A549 (cell line): ENCODE measurements at regions not wholly inside any gene's neighbourhood (a gene's known extent, or its start where the extent isn't known, plus 50 kb on each side); places are given as distances from the start of the nearest gene placed in this dataset.
A peak's percentile ranks its signal among the peaks of the same experiment; 100 is the strongest.

Experiments used
- ATAC-seq, 2 experiments: fragments of 200-7000 bp in 1 of 2; fragments of >200 bp in 1 of 2; cut with Nextera tagmentation in 1 of 2; cut with Tn5 transposase in 1 of 2; 3 replicates each; pipeline versions ENCODE4 v1.8.0 to v1.9.1; 2018 to 2020; ENCODE audit warnings: mild to moderate bottlenecking in 1 of 2, moderate library complexity in 1 of 2
- CTCF ChIA-PET: fragments of 300-600 bp; sonication (Branson Sonifier 250); formaldehyde crosslinking; extraction: SDS; loops from one replicate; lab custom pipeline; 2021; ENCODE audit warnings: antibody characterized with exemption, inconsistent platforms; lab: Yijun Ruan, JAX
- POLR2A ChIA-PET: fragments of 350-600 bp; formaldehyde crosslinking; extraction: SDS; loops from one replicate; lab custom pipeline; 2021; ENCODE audit warnings: antibody characterized with exemption, inconsistent platforms; lab: Yijun Ruan, JAX
- DNase-seq, 2 experiments: peaks; one replicate each; pipeline versions ENCODE4 v3.0.0 to v3.0.0-alpha.2; 2011 to 2016; ENCODE audit warnings: low read depth in 1 of 2, low spot score in 1 of 2
- FAIRE-seq: peaks from 2 replicates; lab custom pipeline; 2011; peaks lifted over from hg19 to GRCh38; lab: Jason Lieb, UNC
- H3K27ac ChIP-seq, 2 experiments: fragments of >200 bp; sonication (Bioruptor Twin); formaldehyde crosslinking; 3 replicates each; pipeline ENCODE4 v1.5.1; 2016 to 2017
- H3K4me1 ChIP-seq: fragments of >200 bp; sonication (Bioruptor Twin); formaldehyde crosslinking; 3 replicates; pipeline ENCODE4 v1.6.1; 2016
- H3K4me2 ChIP-seq: fragments of >200 bp; sonication (Bioruptor Twin); formaldehyde crosslinking; 3 replicates; pipeline ENCODE4 v1.6.1; 2016
- H3K4me3 ChIP-seq: fragments of >200 bp; sonication (Bioruptor Twin); formaldehyde crosslinking; 3 replicates; pipeline ENCODE4 v1.5.1; 2016
- H3K9me3 ChIP-seq: fragments of >200 bp; sonication (Bioruptor Twin); formaldehyde crosslinking; 3 replicates; pipeline ENCODE4 v1.6.1; 2016
- BCL3 ChIP-seq: fragments of >200 bp; sonication (Bioruptor Twin); formaldehyde crosslinking; IDR thresholded peaks from 3 replicates; pipeline ENCODE4 v1.6.1; 2016
- CBX2 ChIP-seq: fragments of 200-600 bp; sonication (generic); IDR thresholded peaks from 2 replicates; pipeline ENCODE4 v1.6.1; 2016; ENCODE audit warnings: low read depth, mild to moderate bottlenecking, borderline replicate concordance
- CBX8 ChIP-seq: fragments of 200-600 bp; sonication (generic); IDR thresholded peaks from 2 replicates; pipeline ENCODE4 v1.6.1; 2016
- CHD2 ChIP-seq: fragments of 150-350 bp; IDR thresholded peaks from 2 replicates; pipeline ENCODE4 v1.6.1; 2014; ENCODE audit warnings: low read length; ENCODE audit not compliant: partially characterized antibody
- CTCF ChIP-seq: fragments of >200 bp; sonication (Bioruptor Twin); formaldehyde crosslinking; IDR thresholded peaks from 3 replicates; pipeline ENCODE4 v1.5.1; 2016
- E2F6 ChIP-seq: IDR thresholded peaks from 2 replicates; pipeline ENCODE4 v1.6.1; 2012; ENCODE audit warnings: low read depth, borderline replicate concordance
- EHMT2 ChIP-seq: fragments of 200-600 bp; sonication (generic); IDR thresholded peaks from 2 replicates; pipeline ENCODE4 v1.6.1; 2016; ENCODE audit warnings: antibody characterized with exemption, low read depth, mild to moderate bottlenecking, moderate library complexity
- ELK1 ChIP-seq: fragments of 150-350 bp; IDR thresholded peaks from 2 replicates; pipeline ENCODE4 v1.6.1; 2014; ENCODE audit warnings: low read depth, mild to moderate bottlenecking, low read length
- EP300 ChIP-seq, 2 experiments: fragments of >200 bp; sonication (Bioruptor Twin); formaldehyde crosslinking; IDR thresholded peaks; 2 replicates in 1 of 2; 3 replicates in 1 of 2; pipeline ENCODE4 v1.6.1; 2016 to 2017
- FOXS1 ChIP-seq: fragments of 250-450 bp; sonication (Bioruptor Pico); IDR thresholded peaks from 2 replicates; pipeline ENCODE4 v1.5.0; 2020; ENCODE audit warnings: mild to moderate bottlenecking, moderate library complexity
- GATA3 ChIP-seq: IDR thresholded peaks from 2 replicates; pipeline ENCODE4 v1.6.1; 2012; ENCODE audit warnings: borderline replicate concordance
- HES2 ChIP-seq: fragments of >200 bp; sonication (Bioruptor Twin); formaldehyde crosslinking; IDR thresholded peaks from 2 replicates; pipeline ENCODE4 v1.6.1; 2016
- HEYL ChIP-seq: fragments of 250-450 bp; sonication (Bioruptor Pico); IDR thresholded peaks from 2 replicates; pipeline ENCODE4 v1.8.0; 2021; ENCODE audit warnings: mild to moderate bottlenecking, moderate library complexity
- KDM5A ChIP-seq: fragments of 200-600 bp; sonication (generic); IDR thresholded peaks from 2 replicates; pipeline ENCODE4 v1.6.1; 2016; ENCODE audit warnings: antibody characterized with exemption, mild to moderate bottlenecking
- MAFK ChIP-seq: fragments of 450-650 bp; IDR thresholded peaks from 2 replicates; pipeline ENCODE4 v1.6.1; 2014; ENCODE audit not compliant: partially characterized antibody
- RAD21 ChIP-seq, 2 experiments: fragments of >200 bp in 1 of 2; sonication (Bioruptor Twin) in 1 of 2; formaldehyde crosslinking in 1 of 2; IDR thresholded peaks in 1 of 2; conservative IDR thresholded peaks in 1 of 2; 2 replicates in 1 of 2; 3 replicates in 1 of 2; pipeline ENCODE4 v1.6.1; 2012 to 2018; ENCODE audit warnings: inconsistent platforms in 1 of 2
- RCOR1 ChIP-seq: fragments of 150-350 bp; IDR thresholded peaks from 2 replicates; pipeline ENCODE4 v1.6.1; 2014; ENCODE audit warnings: antibody characterized with exemption, low read length, low read depth
- REST ChIP-seq: fragments of 200-600 bp; sonication (generic); IDR thresholded peaks from 2 replicates; pipeline ENCODE4 v1.6.1; 2016; ENCODE audit warnings: antibody characterized with exemption, mild to moderate bottlenecking, moderate library complexity
- RFX5 ChIP-seq: fragments of 450-650 bp; IDR thresholded peaks from 2 replicates; pipeline ENCODE4 v1.7.1; 2014; ENCODE audit warnings: antibody characterized with exemption, mild to moderate bottlenecking, moderate library complexity
- RNF2 ChIP-seq: fragments of 200-600 bp; sonication (generic); IDR thresholded peaks from 2 replicates; pipeline ENCODE4 v1.6.1; 2016; ENCODE audit warnings: low read depth, mild to moderate bottlenecking, antibody characterized with exemption, moderate library complexity, borderline replicate concordance
- SMC3 ChIP-seq: fragments of >200 bp; sonication (Bioruptor Twin); formaldehyde crosslinking; IDR thresholded peaks from 3 replicates; pipeline ENCODE4 v1.6.1; 2018; ENCODE audit warnings: inconsistent platforms
- USF2 ChIP-seq: fragments of 450-650 bp; IDR thresholded peaks from 2 replicates; pipeline ENCODE4 v1.6.1; 2014; ENCODE audit warnings: antibody characterized with exemption
- ZNF302 ChIP-seq: fragments of 250-450 bp; sonication (Bioruptor Pico); IDR thresholded peaks from 2 replicates; pipeline ENCODE4 v1.9.0; 2021; ENCODE audit warnings: inconsistent platforms, mild to moderate bottlenecking, moderate library complexity
- ZSCAN20 ChIP-seq: fragments of 250-450 bp; sonication (Bioruptor Pico); IDR thresholded peaks from 2 replicates; pipeline ENCODE4 v1.8.0; 2022; ENCODE audit warnings: mild to moderate bottlenecking, moderate library complexity
- WGBS: methylation state at CpG from one replicate; pipeline ENCODE4 v1.1.6; 2017; ENCODE audit errors: missing lambda C conversion rate; 5-methylcytosine and 5-hydroxymethylcytosine counted together

- H3K27ac ChIP-seq = peak overlapping the region; percentile 20 to 60; a peak in 4 of 6 replicates
- no peak for TF ChIP-seq USF2
- TF ChIP-seq MAFK = peak; percentile 8
- TF ChIP-seq RNF2 = no peak
- peak; percentile 97 for TF ChIP-seq RAD21 (conservative IDR thresholded peaks at IDR 0.05 in 1 of 2, IDR thresholded peaks at IDR 0.05 in 1 of 2)
- TF ChIP-seq EP300 (IDR thresholded peaks at IDR 0.05) = no peak
- TF ChIP-seq CTCF = peak; percentile 92
- no peak for TF ChIP-seq RFX5
- TF ChIP-seq SMC3 = peak; percentile 95
- TF ChIP-seq, all 56 proteins: peak for 4
- no peak overlapping the region for H3K4me2 ChIP-seq
- 38% methylated on average over 4 of the region's 4 CpGs for WGBS
- H3K4me1 ChIP-seq = peaks cover 7% of the 10 kb centered on the region
- ATAC-seq (peak in 1 of 2 experiments; percentile 68; a peak in 3 of 6 replicates), FAIRE-seq (no peak), DNase-seq (peak; percentile 24 to 63)
- CTCF ChIA-PET = interaction anchor here (0.5 to 3.4 kb wide), 49 partner anchors 9 to 808 kb away, joined by 3 to 28 read pairs (median 4); no protein-coding TSS in a partner anchor
- H3K9me3 ChIP-seq = no peaks in the 10 kb centered on the region
- POLR2A ChIA-PET = no interaction called here
- no peak overlapping the region for H3K4me3 ChIP-seq
Observed at GRCh38 chr10:58064714-58065528, 202.8 kb downstream of the IPMK start.

- ChIA-PET POLR2A (no interaction called here), CTCF (interaction anchor here (0.7 to 3.4 kb wide), 20 partner anchors 11 to 728 kb away, joined by 3 to 28 read pairs (median 5); no protein-coding TSS in a partner anchor)
- Histone ChIP-seq H3K9me3 (no peaks in the 10 kb centered on the region), H3K4me1 (peaks cover 7% of the 10 kb centered on the region), H3K27ac (peak overlapping the region in 1 of 2 experiments; percentile 3; a peak in 1 of 6 replicates), H3K4me2 (no peak overlapping the region), H3K4me3 (no peak overlapping the region)
- no peak for ATAC-seq
- no peak for FAIRE-seq
- TF ChIP-seq RAD21 (conservative IDR thresholded peaks at IDR 0.05 in 1 of 2, IDR thresholded peaks at IDR 0.05 in 1 of 2) = no peak
- no peak for TF ChIP-seq ZNF302 (CRISPR knock-in tag)
- no peak for TF ChIP-seq CBX8
- TF ChIP-seq E2F6 = no peak
- no peak for TF ChIP-seq ZSCAN20
- TF ChIP-seq RCOR1 = no peak
- no peak for TF ChIP-seq BCL3
- TF ChIP-seq HES2 = no peak
- TF ChIP-seq HEYL (CRISPR knock-in tag) = no peak
- no peak for TF ChIP-seq MAFK
- TF ChIP-seq EHMT2 = no peak
- no peak for TF ChIP-seq FOXS1 (CRISPR knock-in tag)
- no peak for TF ChIP-seq KDM5A
- TF ChIP-seq GATA3 = no peak
- no peak for TF ChIP-seq REST
- TF ChIP-seq CHD2 = no peak
- no peak for TF ChIP-seq ELK1
- TF ChIP-seq CBX2 = no peak
- DNase-seq = no peak
- 68% methylated on average over 7 of the region's 7 CpGs for WGBS
Observed at GRCh38 chr10:58063861-58064480, 203.7 kb downstream of the IPMK start.
